ENCODE measurements at regions not wholly inside any gene's neighbourhood (a gene's known extent, or its start where the extent isn't known, plus 50 kb on each side); places are given as distances from the start of the nearest gene placed in this dataset.

DNA sequence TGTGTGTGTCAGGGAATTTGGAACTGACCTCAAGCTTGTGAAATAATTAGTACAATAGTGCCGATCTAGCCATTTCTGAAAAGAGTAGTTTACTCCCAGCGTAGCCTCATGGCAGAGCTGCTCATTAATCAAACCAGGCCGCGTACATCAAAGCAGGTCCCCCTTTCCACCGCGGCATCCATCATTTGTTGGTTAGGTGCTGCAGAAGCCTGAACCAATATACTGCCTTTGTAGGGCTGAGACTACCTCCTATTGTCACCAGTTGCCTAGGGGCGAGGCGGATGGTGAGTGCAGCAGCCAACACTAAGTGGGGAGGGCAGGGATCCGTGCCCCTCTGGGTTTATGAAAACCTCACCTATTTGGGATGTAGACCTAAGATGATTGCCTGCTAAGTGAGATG is 264.1 kb downstream of the TMEM114 start:
- TF ChIP-seq POLR2AphosphoS5 (IDR thresholded peaks at IDR 0.05; ENCODE audit: low read depth, low read length) (no peak), CTCF (IDR thresholded peaks at IDR 0.05 in 2 of 3, conservative IDR thresholded peaks at IDR 0.05 in 1 of 3; ENCODE audit: borderline replicate concordance in 1 of 3, insufficient read depth in 1 of 3, low read depth in 2 of 3, low read length in 2 of 3) (no peak), POLR2A (IDR thresholded peaks at IDR 0.05; ENCODE audit: borderline replicate concordance, extremely low read depth, insufficient read depth, insufficient read length) (no peak), SP1 (IDR thresholded peaks at IDR 0.05; ENCODE audit: low read depth) (no peak)
- TF ChIP-seq, protein P1, sequence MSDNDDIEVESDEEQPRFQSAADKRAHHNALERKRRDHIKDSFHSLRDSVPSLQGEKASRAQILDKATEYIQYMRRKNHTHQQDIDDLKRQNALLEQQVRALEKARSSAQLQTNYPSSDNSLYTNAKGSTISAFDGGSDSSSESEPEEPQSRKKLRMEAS (IDR thresholded peaks at IDR 0.05): no peak

Measured in HCT116 (cell line).